GM18909 (cell line): ENCODE measurements at regions not wholly inside any gene's neighbourhood (a gene's known extent, or its start where the extent isn't known, plus 50 kb on each side); places are given as distances from the start of the nearest gene placed in this dataset.

Experiments used
- ATAC-seq: cut with Tn5 transposase; IDR thresholded peaks from one replicate; pipeline ENCODE4 v1.9.1; 2021; ENCODE audit warnings: mild to moderate bottlenecking; ENCODE audit not compliant: unreplicated experiment, poor library complexity

DNA sequence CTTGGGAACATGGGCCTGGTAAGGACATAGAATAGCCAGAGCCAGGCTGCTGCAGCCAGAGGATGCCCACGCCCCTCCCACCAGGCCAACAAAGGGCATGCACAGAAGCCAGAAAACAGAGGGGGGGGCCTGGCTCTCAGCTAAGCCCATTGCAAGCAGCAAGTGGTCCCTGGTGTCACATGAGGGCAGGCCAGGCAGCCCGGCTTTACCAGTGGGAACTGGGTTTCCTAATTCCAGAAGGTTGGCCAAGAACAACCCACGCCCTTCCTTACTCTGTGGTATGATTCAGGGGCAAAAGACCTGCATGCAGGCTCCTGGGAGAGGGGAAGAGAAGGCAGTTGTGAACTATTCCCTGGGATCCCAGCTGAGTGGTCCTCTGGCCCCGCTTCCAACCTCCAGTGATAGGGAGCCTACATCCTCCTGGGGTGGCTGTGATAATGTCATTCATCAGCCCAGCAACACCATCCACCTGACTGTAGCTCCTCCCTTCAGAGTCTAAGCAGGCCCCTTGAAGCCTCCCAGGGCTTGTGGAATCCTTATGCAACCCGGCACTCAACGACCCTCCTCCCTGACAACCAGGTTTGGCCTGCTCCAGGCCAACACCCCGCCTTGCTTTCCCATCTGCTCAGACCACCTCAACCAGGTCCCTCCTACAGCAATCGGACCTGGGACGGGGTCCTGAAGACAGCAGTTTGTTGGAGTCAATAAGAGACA, 62.1 kb upstream of the LMO1 start:
- no peak for ATAC-seq

DNA sequence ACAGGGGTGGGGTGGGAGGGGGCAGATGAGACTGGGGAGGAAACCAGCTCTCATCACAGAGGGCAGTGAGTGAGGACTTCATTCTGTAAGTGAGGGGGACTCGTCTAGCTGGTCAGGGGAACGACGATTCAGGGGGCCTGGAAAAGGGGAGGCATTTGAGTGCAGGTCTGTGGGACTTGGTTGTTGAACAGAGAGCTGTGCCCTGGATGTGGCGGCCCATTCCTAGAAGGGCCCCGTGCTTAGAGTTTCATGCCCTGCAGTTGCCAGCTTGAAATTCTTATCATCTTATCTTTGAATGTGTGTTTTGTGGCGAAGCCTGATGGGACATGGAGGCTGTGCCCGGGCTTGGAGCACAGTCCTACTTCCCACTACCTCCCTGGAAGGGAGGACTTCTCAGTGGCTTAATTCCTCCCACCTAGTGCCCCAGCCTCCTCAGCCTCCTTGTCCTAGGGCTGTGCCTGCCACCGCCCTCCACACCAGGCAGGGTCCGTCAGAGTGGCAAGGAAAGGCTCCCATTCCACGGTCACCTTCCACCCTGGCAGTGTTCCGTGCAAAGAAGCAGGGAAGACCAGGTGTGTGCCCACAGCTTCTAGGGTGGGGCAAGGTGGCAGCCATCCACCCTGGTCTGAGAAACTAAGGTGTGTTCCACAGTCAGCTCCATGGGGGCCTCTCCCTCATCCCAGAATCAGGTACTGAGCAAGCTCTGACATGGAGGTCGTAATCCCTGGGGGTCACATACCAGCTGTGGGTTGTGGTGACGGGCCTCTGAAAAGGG, 59.7 kb upstream of the LMO1 start:
- no peak for ATAC-seq

DNA sequence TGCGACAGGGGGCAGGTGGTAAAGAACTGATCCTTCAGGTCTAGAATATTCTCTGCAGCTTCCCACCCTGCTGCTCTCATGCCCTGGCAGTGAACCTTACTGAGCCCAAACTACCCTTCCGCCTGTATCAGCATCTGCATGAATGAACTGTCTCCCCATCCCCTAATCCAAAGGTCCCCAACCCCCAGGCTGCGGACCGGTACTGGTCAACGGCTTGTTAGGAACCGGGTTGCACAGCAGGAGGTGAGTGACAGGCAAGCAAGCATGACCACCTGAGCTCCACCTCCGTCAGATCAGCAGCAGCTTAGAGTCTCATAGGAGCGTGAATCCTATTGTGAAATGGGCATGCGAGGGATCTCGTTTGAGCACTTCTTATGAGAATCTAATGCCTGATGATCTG, 58.2 kb upstream of the LMO1 start:
- ATAC-seq: no peak

DNA sequence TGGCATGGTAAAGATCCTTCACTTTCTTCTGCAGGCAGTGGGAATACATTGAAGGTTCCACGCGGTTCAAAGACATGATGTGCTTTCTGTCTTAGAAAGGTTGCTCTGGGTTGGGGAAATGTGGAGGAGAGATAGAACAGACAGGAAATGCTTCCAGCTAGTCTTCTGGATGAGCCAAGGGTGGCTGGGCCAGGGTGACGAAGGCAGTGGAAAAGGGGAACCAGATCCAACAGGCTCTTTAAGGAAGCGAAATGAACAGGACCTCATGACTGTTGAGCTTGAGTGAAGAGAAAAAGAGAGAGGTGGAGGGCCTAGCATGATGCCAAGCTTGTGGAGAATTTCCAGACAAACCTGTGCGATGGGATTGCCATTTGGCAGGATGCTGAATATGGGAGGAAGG, 56.4 kb upstream of the LMO1 start:
- ATAC-seq: no peak

DNA sequence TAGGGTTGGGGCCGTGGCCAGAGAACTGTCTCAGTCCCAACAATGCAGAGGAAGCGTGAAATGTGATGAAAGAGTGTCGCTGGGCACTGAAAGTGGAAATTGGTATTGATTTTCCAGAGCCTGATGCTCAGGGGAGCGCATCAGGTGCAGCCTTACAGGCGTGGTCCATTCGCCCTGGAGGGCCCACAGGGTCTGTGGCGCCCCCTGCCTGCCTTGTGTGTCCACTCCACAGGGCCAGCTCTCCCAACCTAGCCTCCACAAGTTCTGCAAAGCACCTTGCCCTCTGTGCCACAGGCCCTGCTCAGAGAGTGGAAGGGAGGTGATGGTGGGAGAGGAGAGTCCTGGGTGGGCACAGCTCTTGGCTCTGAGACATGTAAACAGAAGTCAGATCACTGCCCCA, 54.9 kb upstream of the LMO1 start:
- ATAC-seq: no peak

DNA sequence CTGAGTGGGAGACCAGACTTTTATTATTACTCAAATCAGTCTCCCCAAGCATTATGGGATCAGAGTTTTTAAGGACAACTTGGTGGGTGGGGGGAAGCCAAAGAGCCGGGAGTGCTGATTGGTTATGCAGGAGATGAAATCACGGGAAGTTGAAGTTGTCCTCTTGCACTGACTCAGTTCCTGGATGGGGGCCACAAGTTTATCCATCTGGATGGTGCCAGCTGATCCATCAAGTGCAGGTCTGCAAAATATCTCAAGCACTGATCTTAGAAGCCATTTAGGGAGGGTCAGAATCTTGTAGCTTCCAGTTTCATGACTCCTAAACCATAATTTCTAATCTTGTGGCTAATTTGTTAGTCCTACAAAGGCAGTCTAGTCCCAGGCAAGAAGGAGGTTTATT, 53.5 kb upstream of the LMO1 start:
- no peak for ATAC-seq

DNA sequence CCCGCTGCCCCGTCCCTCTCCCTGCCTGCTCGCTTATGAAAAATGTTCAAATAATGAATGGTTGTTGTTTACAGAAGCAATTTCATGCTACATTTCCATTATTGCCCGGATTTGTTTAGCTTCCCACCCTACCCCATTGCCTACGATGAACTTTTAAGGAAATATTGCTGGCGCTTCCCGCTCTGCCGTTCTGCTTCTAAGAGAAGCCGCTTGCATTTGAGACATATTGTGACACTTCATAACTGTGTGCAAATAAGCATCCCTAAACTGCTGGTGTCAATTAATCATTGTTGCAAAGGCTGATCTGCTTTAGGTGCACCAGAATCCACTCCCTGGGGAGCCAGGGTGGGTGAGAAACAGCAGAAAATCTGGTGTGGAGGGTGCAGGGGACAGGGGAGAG, 52.3 kb upstream of the LMO1 start:
- no peak for ATAC-seq

DNA sequence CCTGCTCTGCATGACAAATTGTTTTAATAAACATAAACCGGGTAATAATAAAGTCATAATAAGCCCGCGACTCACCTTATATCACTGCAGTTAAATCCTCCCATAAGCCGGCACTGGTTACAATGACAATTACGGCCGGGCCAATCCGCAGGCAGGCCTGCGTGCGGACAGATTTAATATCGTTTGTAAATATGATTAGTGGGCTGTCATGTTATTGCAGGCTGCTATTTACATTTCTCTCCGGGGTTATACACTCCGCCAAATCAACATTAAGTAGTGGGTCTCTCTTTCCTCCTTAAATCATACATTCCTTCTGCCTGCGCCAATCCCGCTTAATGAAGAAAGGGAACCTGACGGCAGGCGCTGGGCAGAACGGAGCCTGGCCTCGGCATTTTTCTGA, 51.8 kb upstream of the LMO1 start:
- ATAC-seq: no peak

DNA sequence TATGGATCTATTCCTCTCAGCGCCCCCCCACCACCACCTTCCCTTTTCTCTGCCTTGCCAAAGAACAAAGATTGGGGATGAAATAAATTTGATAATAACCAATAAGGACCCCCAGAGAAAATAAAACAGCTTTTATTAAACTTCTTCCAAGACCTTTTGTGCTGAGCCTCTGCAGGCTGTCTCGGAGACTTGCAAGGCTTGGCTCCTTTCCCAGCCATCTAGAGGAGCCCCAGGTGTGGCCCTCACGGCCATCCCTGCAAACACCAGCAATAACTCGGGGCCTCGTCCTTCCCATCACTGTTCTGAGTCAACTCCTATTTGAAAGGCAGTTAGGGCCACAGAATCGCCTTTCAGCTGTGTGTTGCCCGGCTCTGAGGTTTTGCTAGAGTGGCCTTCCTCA, 51.2 kb upstream of the LMO1 start:
- no peak for ATAC-seq

DNA sequence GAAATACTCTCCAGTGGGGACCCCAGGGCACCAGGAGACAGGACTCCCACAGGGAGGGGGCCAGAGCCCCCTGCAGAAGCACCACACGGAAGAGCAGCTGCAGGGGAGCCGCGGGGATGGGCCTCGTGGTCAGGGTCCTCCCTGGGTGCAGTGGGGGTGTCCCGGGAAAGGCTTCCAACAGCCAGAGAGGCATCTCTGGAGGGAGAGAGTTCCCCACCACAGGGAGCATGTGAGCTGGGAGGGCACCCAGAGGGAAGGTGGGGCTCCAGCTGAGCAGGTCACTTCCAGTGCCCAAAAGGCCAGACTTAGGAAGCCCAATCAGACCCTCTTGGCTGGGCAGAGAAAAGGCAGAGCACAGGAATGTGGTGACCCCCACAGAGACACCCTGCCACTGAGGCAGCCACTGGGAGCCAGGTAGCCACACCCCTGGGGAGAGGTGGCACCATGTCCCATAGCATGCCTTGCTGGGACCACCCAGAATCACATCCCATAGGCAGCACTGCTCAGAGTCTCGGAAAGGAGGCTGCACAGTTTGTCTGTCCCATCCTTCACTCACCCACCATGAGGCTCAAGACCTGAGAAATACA, 49.9 kb upstream of the LMO1 start:
- no peak for ATAC-seq
